ENCODE measurements at regions not wholly inside any gene's neighbourhood (a gene's known extent, or its start where the extent isn't known, plus 50 kb on each side); places are given as distances from the start of the nearest gene placed in this dataset.

DNA sequence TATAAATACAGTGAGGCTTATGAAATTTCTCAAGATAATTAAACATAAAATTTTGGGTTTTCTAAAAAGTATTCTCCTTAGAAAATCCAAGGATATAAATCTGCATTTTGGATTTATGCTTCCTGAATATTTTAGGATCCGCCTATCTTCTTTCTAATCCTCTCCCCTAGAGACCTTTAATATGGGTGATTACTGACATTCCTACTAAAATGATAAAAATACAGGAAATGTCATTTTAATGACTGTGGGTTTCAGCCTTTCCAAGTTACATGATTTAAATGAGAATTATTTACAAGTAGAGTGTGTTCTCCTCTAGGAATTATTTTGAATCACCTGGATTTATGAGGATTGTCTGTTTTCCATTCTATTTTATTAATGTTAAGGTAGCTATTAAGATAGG, 150.4 kb downstream of the C7orf25 start:
- H3K27ac Mint-ChIP-seq = no peak overlapping the region
- WGBS, 2 experiments (ENCODE audit: insufficient coverage in 1 of 2, insufficient read length in 1 of 2) = 86% methylated on average over 1 of the region's 1 CpG; no CpG with 5 or more reads in 1 of the 2 experiments
- TF ChIP-seq, protein P1, sequence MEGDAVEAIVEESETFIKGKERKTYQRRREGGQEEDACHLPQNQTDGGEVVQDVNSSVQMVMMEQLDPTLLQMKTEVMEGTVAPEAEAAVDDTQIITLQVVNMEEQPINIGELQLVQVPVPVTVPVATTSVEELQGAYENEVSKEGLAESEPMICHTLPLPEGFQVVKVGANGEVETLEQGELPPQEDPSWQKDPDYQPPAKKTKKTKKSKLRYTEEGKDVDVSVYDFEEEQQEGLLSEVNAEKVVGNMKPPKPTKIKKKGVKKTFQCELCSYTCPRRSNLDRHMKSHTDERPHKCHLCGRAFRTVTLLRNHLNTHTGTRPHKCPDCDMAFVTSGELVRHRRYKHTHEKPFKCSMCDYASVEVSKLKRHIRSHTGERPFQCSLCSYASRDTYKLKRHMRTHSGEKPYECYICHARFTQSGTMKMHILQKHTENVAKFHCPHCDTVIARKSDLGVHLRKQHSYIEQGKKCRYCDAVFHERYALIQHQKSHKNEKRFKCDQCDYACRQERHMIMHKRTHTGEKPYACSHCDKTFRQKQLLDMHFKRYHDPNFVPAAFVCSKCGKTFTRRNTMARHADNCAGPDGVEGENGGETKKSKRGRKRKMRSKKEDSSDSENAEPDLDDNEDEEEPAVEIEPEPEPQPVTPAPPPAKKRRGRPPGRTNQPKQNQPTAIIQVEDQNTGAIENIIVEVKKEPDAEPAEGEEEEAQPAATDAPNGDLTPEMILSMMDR (conservative IDR thresholded peaks at IDR 0.05) = no peak

DNA sequence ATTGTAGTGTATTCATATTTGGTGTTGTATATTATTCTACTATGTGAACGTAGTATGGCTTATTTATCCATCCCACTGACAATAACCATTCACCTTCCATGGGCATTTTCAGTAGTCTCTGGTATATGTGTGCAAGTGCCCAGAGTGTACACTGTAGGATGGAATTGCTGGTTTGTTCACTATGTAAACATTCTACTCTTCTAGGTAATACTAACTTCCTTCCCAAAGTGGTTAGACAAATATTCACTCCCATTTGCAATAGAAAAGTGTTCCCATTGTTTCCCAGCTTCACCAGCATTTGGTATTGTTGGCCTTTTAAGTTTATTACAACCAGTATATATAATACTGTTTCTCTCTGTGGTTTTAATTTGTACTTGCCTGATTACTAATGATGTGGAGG, 153.7 kb downstream of the C7orf25 start:
- H3K36me3 ChIP-seq (ENCODE audit: control insufficient read depth, insufficient read depth, low read length) = no peaks in the 10 kb centered on the region
- Mint-ChIP-seq H3K9me3 (no peaks in the 10 kb centered on the region), H3K4me1 (no peaks in the 10 kb centered on the region), H3K4me3 (no peak overlapping the region), H3K36me3 (ENCODE audit: low read depth) (no peaks in the 10 kb centered on the region), H3K27me3 (ENCODE audit: insufficient read depth) (no peaks in the 10 kb centered on the region), H3K27ac (no peak overlapping the region)
- H3K9ac ChIP-seq (ENCODE audit: extremely low read depth, low read length, poor library complexity, severe bottlenecking) = no peak overlapping the region
- TF ChIP-seq, protein P1 (conservative IDR thresholded peaks at IDR 0.05) = no peak
- no CpG with 5 or more reads among the region's 1 CpG for WGBS, 2 experiments (ENCODE audit: insufficient coverage in 1 of 2, insufficient read length in 1 of 2)
- no peaks in the 10 kb centered on the region for H3K27me3 ChIP-seq (ENCODE audit: control insufficient read depth, insufficient read depth, low read length, poor library complexity, severe bottlenecking)
- DNase-seq = no peak
- H3K9me3 ChIP-seq (ENCODE audit: control insufficient read depth, low read length) = no peaks in the 10 kb centered on the region
- H3K27ac ChIP-seq (ENCODE audit: low read depth, low read length) = no peak overlapping the region
- H3K4me1 ChIP-seq (ENCODE audit: control insufficient read depth, insufficient read depth, low read length) = no peaks in the 10 kb centered on the region
- no peak overlapping the region for H3K4me3 ChIP-seq (ENCODE audit: low read length)

More for the DNA sequence above, 150.4 kb downstream of the C7orf25 start:
- H3K36me3 Mint-ChIP-seq (ENCODE audit: low read depth) = no peaks in the 10 kb centered on the region
- Histone ChIP-seq H3K27ac (ENCODE audit: low read depth, low read length) (no peak overlapping the region), H3K36me3 (ENCODE audit: control insufficient read depth, insufficient read depth, low read length) (no peaks in the 10 kb centered on the region), H3K27me3 (ENCODE audit: control insufficient read depth, insufficient read depth, low read length, poor library complexity, severe bottlenecking) (no peaks in the 10 kb centered on the region), H3K4me1 (ENCODE audit: control insufficient read depth, insufficient read depth, low read length) (no peaks in the 10 kb centered on the region), H3K9ac (ENCODE audit: extremely low read depth, low read length, poor library complexity, severe bottlenecking) (no peak overlapping the region), H3K4me3 (ENCODE audit: low read length) (no peak overlapping the region), H3K9me3 (ENCODE audit: control insufficient read depth, low read length) (no peaks in the 10 kb centered on the region)
- no peaks in the 10 kb centered on the region for H3K4me1 Mint-ChIP-seq
- no peak overlapping the region for H3K4me3 Mint-ChIP-seq
- peaks cover 2% of the 10 kb centered on the region for H3K27me3 Mint-ChIP-seq (ENCODE audit: insufficient read depth)
- H3K9me3 Mint-ChIP-seq = no peaks in the 10 kb centered on the region
- no peak for DNase-seq

DNA sequence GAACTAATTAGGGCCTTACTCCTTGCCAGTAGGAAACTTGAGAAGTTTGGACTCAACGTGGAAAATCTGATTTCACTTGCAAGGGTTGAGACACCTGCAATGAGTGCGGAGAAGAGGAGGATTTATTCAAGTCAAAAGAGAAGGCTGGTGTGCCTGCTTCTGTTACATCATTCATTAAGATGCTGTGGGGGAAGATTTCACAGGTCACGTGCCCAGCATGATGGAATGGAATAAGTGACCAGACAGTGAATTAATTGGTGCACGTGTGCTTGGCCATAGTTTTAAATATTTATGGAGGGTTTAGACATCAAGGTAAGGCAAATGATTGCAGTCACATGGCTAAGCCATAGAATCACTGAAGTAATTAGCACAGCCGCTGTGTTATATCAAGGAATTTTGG, 155.0 kb downstream of the C7orf25 start:
- WGBS, 2 experiments (ENCODE audit: insufficient coverage in 1 of 2, insufficient read length in 1 of 2) = 86 to 92% methylated on average over 5 of the region's 5 CpGs
- Mint-ChIP-seq H3K4me1 (no peaks in the 10 kb centered on the region), H3K36me3 (ENCODE audit: low read depth) (no peaks in the 10 kb centered on the region), H3K4me3 (no peak overlapping the region), H3K9me3 (no peaks in the 10 kb centered on the region), H3K27me3 (ENCODE audit: insufficient read depth) (no peaks in the 10 kb centered on the region), H3K27ac (no peak overlapping the region)
- Histone ChIP-seq H3K27ac (ENCODE audit: low read depth, low read length) (no peak overlapping the region), H3K4me3 (ENCODE audit: low read length) (no peak overlapping the region), H3K9me3 (ENCODE audit: control insufficient read depth, low read length) (no peaks in the 10 kb centered on the region), H3K36me3 (ENCODE audit: control insufficient read depth, insufficient read depth, low read length) (no peaks in the 10 kb centered on the region), H3K27me3 (ENCODE audit: control insufficient read depth, insufficient read depth, low read length, poor library complexity, severe bottlenecking) (no peaks in the 10 kb centered on the region), H3K9ac (ENCODE audit: extremely low read depth, low read length, poor library complexity, severe bottlenecking) (no peak overlapping the region), H3K4me1 (ENCODE audit: control insufficient read depth, insufficient read depth, low read length) (no peaks in the 10 kb centered on the region)
- DNase-seq = no peak
- TF ChIP-seq, protein P1 (conservative IDR thresholded peaks at IDR 0.05) = no peak

All from endodermal cell (in vitro differentiated cells).